Stomach (tissue), 8 donors: ENCODE measurements at regions not wholly inside any gene's neighbourhood (a gene's known extent, or its start where the extent isn't known, plus 50 kb on each side); places are given as distances from the start of the nearest gene placed in this dataset.

ENCODE experiments used
- DNase-seq, 2 donors: peaks; one replicate each; pipeline versions ENCODE4 v3.0.0 to v3.0.0-alpha.2; 2013 to 2019
- H3K27ac ChIP-seq, 5 donors: fragments of 200-600 bp in 4 of 5; sonication (generic) in 4 of 5; one replicate each; pipeline ENCODE4 v1.5.1; 2013 to 2019; ENCODE audit warnings: mild to moderate bottlenecking in 1 of 5, moderate library complexity in 1 of 5
- H3K27me3 ChIP-seq, 3 donors: fragments of 200-600 bp; sonication (generic); one replicate each; pipeline ENCODE4 v1.5.1; 2017 to 2019; ENCODE audit warnings: mixed run types in 1 of 3
- H3K36me3 ChIP-seq, 4 donors: fragments of 200-600 bp; sonication (generic); 1 replicate in 3 of 4; 2 replicates in 1 of 4; pipeline ENCODE4 v1.5.1; 2016 to 2019
- H3K4me1 ChIP-seq, 4 donors: fragments of 200-600 bp; sonication (generic); one replicate each; pipeline ENCODE4 v1.5.1; 2016 to 2019
- H3K4me3 ChIP-seq, 4 donors: fragments of 200-600 bp; sonication (generic) in 3 of 4; one replicate each; pipeline ENCODE4 v1.5.1; 2016 to 2019; ENCODE audit warnings: mild to moderate bottlenecking in 1 of 4
- H3K9me3 ChIP-seq, 4 donors: fragments of 200-600 bp; sonication (generic); one replicate each; pipeline ENCODE4 v1.5.1; 2016 to 2019
- CTCF ChIP-seq, 7 experiments: fragments of 450-650 bp in 4 of 7; fragments of 200-600 bp in 3 of 7; sonication (generic) in 3 of 7; IDR thresholded peaks; one replicate each; pipeline ENCODE4 v1.5.1; 2016 to 2019; ENCODE audit warnings: antibody characterized with exemption in 7 of 7, control low read depth in 2 of 7, mild to moderate bottlenecking in 1 of 7
- EP300 ChIP-seq: sonication (generic); formaldehyde crosslinking; IDR thresholded peaks from one replicate; pipeline ENCODE4 v1.6.1; 2017; ENCODE audit warnings: antibody characterized with exemption
- POLR2A ChIP-seq, 4 donors: fragments of 450-650 bp; IDR thresholded peaks; one replicate each; pipeline ENCODE4 v1.6.1; 2016; ENCODE audit warnings: antibody characterized with exemption in 4 of 4, control low read depth in 2 of 4, mild to moderate bottlenecking in 1 of 4, moderate library complexity in 1 of 4
- POLR2AphosphoS5 ChIP-seq, 3 donors: sonication (generic); formaldehyde crosslinking; IDR thresholded peaks; one replicate each; pipeline ENCODE4 v1.6.1; 2016; ENCODE audit warnings: antibody characterized with exemption in 3 of 3
- WGBS, 5 donors: extraction: QIAGEN DNeasy Blood & Tissue Kit in 3 of 5; methylation state at CpG; one replicate each; pipeline versions ENCODE4 v1.1.5 to v1.1.7; 2013 to 2018; 5-methylcytosine and 5-hydroxymethylcytosine counted together
- intact Hi-C: fragments of 100-400 bp; cut with DNase I; formaldehyde crosslinking; loops from one replicate; pipeline ENCODE4 v1.15.1; 2023; ENCODE audit warnings: low total_unique reads
- donor health status: healthy with polysubstance abuse.
- donor health status: Bipolar disorder and iron deficiency.
- donor health status: healthy.

GRCh38 chr1:55472115-55472514 is 257.0 kb upstream of the USP24 start:
- no peak overlapping the region for H3K27ac ChIP-seq
- no peak for TF ChIP-seq CTCF (IDR thresholded peaks at IDR 0.05)
- no peak for TF ChIP-seq EP300
- intact Hi-C loops = no loop called here
- H3K27me3 ChIP-seq = peaks cover 0 to 4% (median 0%) of the 10 kb centered on the region in 3 donors
- H3K4me1 ChIP-seq = peaks cover 0 to 8% (median 2%) of the 10 kb centered on the region in 4 donors
- H3K9me3 ChIP-seq = no peaks in the 10 kb centered on the region
- 80 to 96% (median 88%) methylated on average over 1 of the region's 1 CpG for whole genome bisulfite sequencing, 5 donors
- no peaks in the 10 kb centered on the region for H3K36me3 ChIP-seq
- no peak overlapping the region for H3K4me3 ChIP-seq
- DNase-seq = no peak

- DNase-seq = peak in 1 of 2 donors; percentile 38
- no peaks in the 10 kb centered on the region for H3K36me3 ChIP-seq
- no peaks in the 10 kb centered on the region for H3K9me3 ChIP-seq
- no peak overlapping the region for H3K27ac ChIP-seq
- 61 to 75% (median 72%) methylated on average over 7 of the region's 7 CpGs for WGBS, 5 donors
- H3K27me3 ChIP-seq = no peaks in the 10 kb centered on the region
- H3K4me3 ChIP-seq = no peak overlapping the region
- intact Hi-C loops = no loop called here
- TF ChIP-seq POLR2A (IDR thresholded peaks at IDR 0.05) = no peak
- TF ChIP-seq EP300 = no peak
- no peak for TF ChIP-seq POLR2AphosphoS5 (IDR thresholded peaks at IDR 0.05)
- TF ChIP-seq CTCF (IDR thresholded peaks at IDR 0.05) = no peak
- H3K4me1 ChIP-seq = no peaks in the 10 kb centered on the region
These were observed 253.1 kb upstream of the USP24 start for GRCh38 chr1:55468142-55468795.

GRCh38 chr1:55466921-55467320 is 251.8 kb upstream of the USP24 start:
- Histone ChIP-seq H3K27ac (no peak overlapping the region), H3K9me3 (no peaks in the 10 kb centered on the region), H3K4me1 (no peaks in the 10 kb centered on the region), H3K27me3 (no peaks in the 10 kb centered on the region), H3K36me3 (no peaks in the 10 kb centered on the region), H3K4me3 (no peak overlapping the region)
- intact Hi-C loops = no loop called here
- no peak for DNase-seq
- WGBS, 5 donors = 93 to 94% (median 93%) methylated on average over 2 of the region's 2 CpGs
- no peak for TF ChIP-seq CTCF (IDR thresholded peaks at IDR 0.05)
- no peak for TF ChIP-seq POLR2AphosphoS5 (IDR thresholded peaks at IDR 0.05)
- TF ChIP-seq EP300 = no peak
- no peak for TF ChIP-seq POLR2A (IDR thresholded peaks at IDR 0.05)

GRCh38 chr1:55466373-55466772 is 251.2 kb upstream of the USP24 start:
- WGBS, 5 donors = 23 to 50% (median 32%) methylated on average over 1 of the region's 1 CpG
- Histone ChIP-seq H3K36me3 (no peaks in the 10 kb centered on the region), H3K4me3 (no peak overlapping the region), H3K9me3 (no peaks in the 10 kb centered on the region), H3K4me1 (no peaks in the 10 kb centered on the region), H3K27me3 (no peaks in the 10 kb centered on the region), H3K27ac (no peak overlapping the region)
- peak in 1 of 2 donors; percentile 10 for DNase-seq
- no peak for TF ChIP-seq EP300
- TF ChIP-seq POLR2AphosphoS5 (IDR thresholded peaks at IDR 0.05) = peak in 1 of 3 donors; percentile 3
- no peak for TF ChIP-seq CTCF (IDR thresholded peaks at IDR 0.05)
- TF ChIP-seq POLR2A (IDR thresholded peaks at IDR 0.05) = no peak
- intact Hi-C loops = no loop called here
